K562 (cell line): ENCODE measurements at regions not wholly inside any gene's neighbourhood (a gene's known extent, or its start where the extent isn't known, plus 50 kb on each side); places are given as distances from the start of the nearest gene placed in this dataset.

Source experiments
- ATAC-seq: fragments of 200-7000 bp; cut with Tn5 transposase; 3 replicates; pipeline ENCODE4 v1.9.1; 2020; ENCODE audit warnings: moderate library complexity
- BruUV-seq: library from RNA; stranded (reverse); fragments of 400-500 nt; replicated peaks from 2 replicates; lab custom pipeline; 2021; lab: Mats Ljungman, UMichigan
- CTCF ChIA-PET: fragments of 300-600 bp; formaldehyde crosslinking; extraction: SDS; loops from one replicate; lab custom pipeline; 2021; ENCODE audit warnings: low intra/inter-chr PET ratio; lab: Yijun Ruan, JAX
- POLR2A ChIA-PET: fragments of 300-600, 350-650 bp; sonication (Branson Sonifier 250); formaldehyde crosslinking; extraction: SDS; loops from one replicate; lab custom pipeline; 2021; ENCODE audit warnings: antibody characterized with exemption, inconsistent platforms; lab: Yijun Ruan, JAX
- DNase-seq, 4 experiments: peaks; one replicate each; pipeline versions ENCODE4 v3.0.0 to v3.0.0-alpha.2; 2011 to 2018; ENCODE audit warnings: low spot score in 3 of 4, mixed read lengths in 3 of 4; ENCODE audit errors: extremely low read depth in 1 of 4
- FAIRE-seq: peaks from 2 replicates; lab custom pipeline; 2011; peaks lifted over from hg19 to GRCh38; lab: Jason Lieb, UNC
- H2AFZ ChIP-seq: 2 replicates; pipeline ENCODE4 v1.6.0; 2011; ENCODE audit warnings: low read depth, low read length, control low read depth, inconsistent platforms
- H3K27ac ChIP-seq: fragments of 200-600 bp; 3 replicates; pipeline ENCODE4 v1.8.0; 2011; ENCODE audit warnings: low read depth, mild to moderate bottlenecking, control low read depth, inconsistent platforms, low read length, moderate library complexity, mixed read lengths; ENCODE audit errors: extremely low read depth
- H3K27me3 ChIP-seq, 2 experiments: fragments of 300-600 bp in 1 of 2; 2 replicates in 1 of 2; 3 replicates in 1 of 2; pipeline versions ENCODE4 v1.6.0 to v1.8.0; 2011; ENCODE audit warnings: inconsistent platforms in 2 of 2, low read length in 2 of 2, mild to moderate bottlenecking in 1 of 2, mixed read lengths in 1 of 2, moderate library complexity in 1 of 2; ENCODE audit not compliant: control insufficient read depth in 2 of 2, insufficient read depth in 2 of 2
- H3K36me3 ChIP-seq: fragments of 300-600 bp; 3 replicates; pipeline ENCODE4 v1.8.0; 2011; ENCODE audit warnings: mild to moderate bottlenecking, low read length, inconsistent platforms; ENCODE audit not compliant: control insufficient read depth, insufficient read depth
- H3K4me1 ChIP-seq, 2 experiments: fragments of 200-600 bp in 1 of 2; replicated peaks in 1 of 2; 2 replicates in 1 of 2; 3 replicates in 1 of 2; pipeline versions ENCODE4 v1.5.1 to v1.8.0; 2011; ENCODE audit warnings: inconsistent platforms in 2 of 2, low read length in 2 of 2, mild to moderate bottlenecking in 1 of 2, mixed read lengths in 1 of 2, moderate library complexity in 1 of 2; ENCODE audit not compliant: control insufficient read depth in 2 of 2, insufficient read depth in 2 of 2
- H3K4me2 ChIP-seq: 2 replicates; pipeline ENCODE4 v1.6.1; 2011; ENCODE audit warnings: low read length, control low read depth, inconsistent platforms, mixed read lengths; ENCODE audit not compliant: insufficient read depth
- H3K4me3 ChIP-seq: fragments of 200-600 bp; sonication (generic), shearing (Covaris generic); 2 replicates; pipeline ENCODE4 v1.5.1; 2016; ENCODE audit warnings: control low read depth, inconsistent platforms
- H3K79me2 ChIP-seq: fragments of 200-600 bp; 3 replicates; pipeline ENCODE4 v1.8.0; 2011; ENCODE audit warnings: low read length, inconsistent platforms; ENCODE audit not compliant: control insufficient read depth, insufficient read depth
- H3K9ac ChIP-seq, 2 experiments: 2 replicates each; pipeline versions ENCODE4 v1.6.0 to v1.6.1; 2011; ENCODE audit warnings: low read depth in 2 of 2, low read length in 2 of 2, control low read depth in 1 of 2, inconsistent platforms in 1 of 2, mild to moderate bottlenecking in 1 of 2, mixed read lengths in 1 of 2; ENCODE audit not compliant: insufficient read depth in 1 of 2
- H3K9me1 ChIP-seq: one replicate; pipeline ENCODE4 v1.6.0; 2011; ENCODE audit warnings: inconsistent platforms, mild to moderate bottlenecking, low read length, moderate library complexity; ENCODE audit not compliant: control insufficient read depth, insufficient read depth
- H3K9me3 ChIP-seq: replicated peaks from 2 replicates; pipeline ENCODE4 v1.5.1; 2011; ENCODE audit warnings: low read depth, low read length, inconsistent platforms; ENCODE audit not compliant: control insufficient read depth, insufficient read depth
- H4K20me1 ChIP-seq: replicated peaks from 2 replicates; pipeline ENCODE4 v1.6.1; 2011; ENCODE audit warnings: low read length, inconsistent platforms, mixed read lengths; ENCODE audit not compliant: control insufficient read depth, insufficient read depth
- MYC ChIP-seq, 2 experiments: fragments of 250-450 bp in 1 of 2; sonication (Bioruptor Pico) in 1 of 2; IDR thresholded peaks; 2 replicates each; pipeline versions ENCODE4 v1.5.1 to v1.6.1; 2012 to 2021; ENCODE audit warnings: low read depth in 2 of 2, borderline replicate concordance in 1 of 2, improper control_type of control experiment in 1 of 2, low read length in 1 of 2, mild to moderate bottlenecking in 1 of 2, moderate library complexity in 1 of 2
- SMAD2 ChIP-seq: fragments of 150-350 bp; IDR thresholded peaks from 2 replicates; pipeline ENCODE4 v1.6.1; 2014; ENCODE audit warnings: low read depth, mild to moderate bottlenecking, low read length
- TEAD1 ChIP-seq, 2 experiments: fragments of 450-650 bp in 1 of 2; sonication (generic) in 1 of 2; formaldehyde crosslinking; IDR thresholded peaks; 2 replicates each; pipeline versions ENCODE4 v1.4.0 to v1.8.0; 2020 to 2022; ENCODE audit warnings: mild to moderate bottlenecking in 2 of 2, missing genetic modification reagents in 1 of 2
- ZNF589 ChIP-seq: fragments of 200-800 bp; sonication (Bioruptor generic); IDR thresholded peaks from 2 replicates; pipeline ENCODE4 v1.6.1; 2016; ENCODE audit warnings: low read depth, missing genetic modification characterization, missing compliant biosample characterization
- WGBS: fragments of 100-300 bp; shearing (Covaris generic); methylation state at CpG from one replicate; pipeline ENCODE4 v1.1.6; 2016; ENCODE audit warnings: low coverage, mixed read lengths; ENCODE audit not compliant: insufficient coverage; ENCODE audit errors: missing lambda C conversion rate; 5-methylcytosine and 5-hydroxymethylcytosine counted together
- in situ Hi-C: fragments of 300-500 bp; cut with MboI; formaldehyde crosslinking; loops from 4 replicates; pipeline ENCODE4 v1.15.0; 2018; ENCODE audit warnings: inconsistent platforms, mixed read lengths
- intact Hi-C: fragments of 100-400 bp; cut with micrococcal nuclease; formaldehyde crosslinking; loops from 2 replicates; pipeline ENCODE4 v1.14.2; 2022
- TF ChIP-seq, protein P1 (sequence below): sonication (generic); formaldehyde crosslinking; IDR thresholded peaks from 2 replicates; pipeline ENCODE4 v1.8.0; 2023; ENCODE audit warnings: mild to moderate bottlenecking, missing genetic modification reagents
- TF ChIP-seq, protein P2 (sequence below): fragments of 250-450 bp; sonication (Bioruptor Pico); IDR thresholded peaks from 2 replicates; pipeline ENCODE4 v1.4.0; 2020
- TF ChIP-seq, protein P3 (sequence below): sonication (generic); formaldehyde crosslinking; IDR thresholded peaks from 2 replicates; pipeline ENCODE4 v1.8.0; 2022; ENCODE audit warnings: missing genetic modification reagents, mild to moderate bottlenecking, moderate library complexity, borderline replicate concordance
- TF ChIP-seq, protein P4 (sequence below): sonication (generic); formaldehyde crosslinking; IDR thresholded peaks from 2 replicates; pipeline ENCODE4 v1.8.1; 2022; ENCODE audit warnings: missing genetic modification reagents

DNA sequence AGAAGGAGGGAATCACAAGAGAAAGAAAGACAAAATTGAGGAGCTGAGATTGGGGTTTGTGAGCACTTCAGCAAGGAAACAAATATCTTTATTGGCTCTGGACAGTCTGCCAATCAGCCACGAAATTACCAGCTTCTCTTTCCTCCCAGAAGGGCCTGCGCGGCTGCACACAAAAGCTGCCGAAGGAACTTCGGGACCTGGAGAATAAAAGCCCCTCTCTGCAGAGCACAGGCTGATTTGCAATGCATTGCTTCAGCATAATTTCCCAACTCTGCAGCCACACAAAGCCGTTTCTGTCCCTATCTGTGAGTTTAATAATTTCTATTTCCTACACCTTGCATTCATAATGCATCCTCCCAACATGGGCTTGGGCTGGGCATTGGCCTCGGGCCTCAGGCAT is 522.6 kb downstream of the BUD13 start:
- peaks cover 0 to 5% of the 10 kb centered on the region in 2 experiments; a peak in 1 of 5 replicates for H3K27me3 ChIP-seq
- no peaks in the 10 kb centered on the region for H4K20me1 ChIP-seq
- intact Hi-C loops: no loop called here
- in situ Hi-C loops: no loop called here
- H3K79me2 ChIP-seq: no peaks in the 10 kb centered on the region
- H2AFZ ChIP-seq: no peak overlapping the region
- no peaks in the 10 kb centered on the region for H3K9me1 ChIP-seq
- ATAC-seq (no peak), DNase-seq (no peak)
- H3K27ac ChIP-seq: no peak overlapping the region
- H3K36me3 ChIP-seq: no peaks in the 10 kb centered on the region
- H3K4me3 ChIP-seq: no peak overlapping the region
- ChIA-PET CTCF (no interaction called here), POLR2A (no interaction called here)
- H3K4me1 ChIP-seq: no peaks in the 10 kb centered on the region
- H3K9me3 ChIP-seq: no peaks in the 10 kb centered on the region
- BruUV-seq: no TSS peak
- H3K4me2 ChIP-seq: no peak overlapping the region
- no peak overlapping the region for H3K9ac ChIP-seq
- TF ChIP-seq, protein P1, sequence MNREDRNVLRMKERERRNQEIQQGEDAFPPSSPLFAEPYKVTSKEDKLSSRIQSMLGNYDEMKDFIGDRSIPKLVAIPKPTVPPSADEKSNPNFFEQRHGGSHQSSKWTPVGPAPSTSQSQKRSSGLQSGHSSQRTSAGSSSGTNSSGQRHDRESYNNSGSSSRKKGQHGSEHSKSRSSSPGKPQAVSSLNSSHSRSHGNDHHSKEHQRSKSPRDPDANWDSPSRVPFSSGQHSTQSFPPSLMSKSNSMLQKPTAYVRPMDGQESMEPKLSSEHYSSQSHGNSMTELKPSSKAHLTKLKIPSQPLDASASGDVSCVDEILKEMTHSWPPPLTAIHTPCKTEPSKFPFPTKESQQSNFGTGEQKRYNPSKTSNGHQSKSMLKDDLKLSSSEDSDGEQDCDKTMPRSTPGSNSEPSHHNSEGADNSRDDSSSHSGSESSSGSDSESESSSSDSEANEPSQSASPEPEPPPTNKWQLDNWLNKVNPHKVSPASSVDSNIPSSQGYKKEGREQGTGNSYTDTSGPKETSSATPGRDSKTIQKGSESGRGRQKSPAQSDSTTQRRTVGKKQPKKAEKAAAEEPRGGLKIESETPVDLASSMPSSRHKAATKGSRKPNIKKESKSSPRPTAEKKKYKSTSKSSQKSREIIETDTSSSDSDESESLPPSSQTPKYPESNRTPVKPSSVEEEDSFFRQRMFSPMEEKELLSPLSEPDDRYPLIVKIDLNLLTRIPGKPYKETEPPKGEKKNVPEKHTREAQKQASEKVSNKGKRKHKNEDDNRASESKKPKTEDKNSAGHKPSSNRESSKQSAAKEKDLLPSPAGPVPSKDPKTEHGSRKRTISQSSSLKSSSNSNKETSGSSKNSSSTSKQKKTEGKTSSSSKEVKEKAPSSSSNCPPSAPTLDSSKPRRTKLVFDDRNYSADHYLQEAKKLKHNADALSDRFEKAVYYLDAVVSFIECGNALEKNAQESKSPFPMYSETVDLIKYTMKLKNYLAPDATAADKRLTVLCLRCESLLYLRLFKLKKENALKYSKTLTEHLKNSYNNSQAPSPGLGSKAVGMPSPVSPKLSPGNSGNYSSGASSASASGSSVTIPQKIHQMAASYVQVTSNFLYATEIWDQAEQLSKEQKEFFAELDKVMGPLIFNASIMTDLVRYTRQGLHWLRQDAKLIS (CRISPR knock-in tag): no peak
- TF ChIP-seq ZNF589 (CRISPR knock-in tag) (no peak), MYC (IDR thresholded peaks at IDR 0.05; ENCODE audit: low read depth, low read length) (no peak), MYC (CRISPR knock-in tag; IDR thresholded peaks at IDR 0.05; ENCODE audit: borderline replicate concordance, low read depth) (no peak), TEAD1 (CRISPR knock-in tag; IDR thresholded peaks at IDR 0.05) (no peak), SMAD2 (no peak)
- TF ChIP-seq, protein P2, sequence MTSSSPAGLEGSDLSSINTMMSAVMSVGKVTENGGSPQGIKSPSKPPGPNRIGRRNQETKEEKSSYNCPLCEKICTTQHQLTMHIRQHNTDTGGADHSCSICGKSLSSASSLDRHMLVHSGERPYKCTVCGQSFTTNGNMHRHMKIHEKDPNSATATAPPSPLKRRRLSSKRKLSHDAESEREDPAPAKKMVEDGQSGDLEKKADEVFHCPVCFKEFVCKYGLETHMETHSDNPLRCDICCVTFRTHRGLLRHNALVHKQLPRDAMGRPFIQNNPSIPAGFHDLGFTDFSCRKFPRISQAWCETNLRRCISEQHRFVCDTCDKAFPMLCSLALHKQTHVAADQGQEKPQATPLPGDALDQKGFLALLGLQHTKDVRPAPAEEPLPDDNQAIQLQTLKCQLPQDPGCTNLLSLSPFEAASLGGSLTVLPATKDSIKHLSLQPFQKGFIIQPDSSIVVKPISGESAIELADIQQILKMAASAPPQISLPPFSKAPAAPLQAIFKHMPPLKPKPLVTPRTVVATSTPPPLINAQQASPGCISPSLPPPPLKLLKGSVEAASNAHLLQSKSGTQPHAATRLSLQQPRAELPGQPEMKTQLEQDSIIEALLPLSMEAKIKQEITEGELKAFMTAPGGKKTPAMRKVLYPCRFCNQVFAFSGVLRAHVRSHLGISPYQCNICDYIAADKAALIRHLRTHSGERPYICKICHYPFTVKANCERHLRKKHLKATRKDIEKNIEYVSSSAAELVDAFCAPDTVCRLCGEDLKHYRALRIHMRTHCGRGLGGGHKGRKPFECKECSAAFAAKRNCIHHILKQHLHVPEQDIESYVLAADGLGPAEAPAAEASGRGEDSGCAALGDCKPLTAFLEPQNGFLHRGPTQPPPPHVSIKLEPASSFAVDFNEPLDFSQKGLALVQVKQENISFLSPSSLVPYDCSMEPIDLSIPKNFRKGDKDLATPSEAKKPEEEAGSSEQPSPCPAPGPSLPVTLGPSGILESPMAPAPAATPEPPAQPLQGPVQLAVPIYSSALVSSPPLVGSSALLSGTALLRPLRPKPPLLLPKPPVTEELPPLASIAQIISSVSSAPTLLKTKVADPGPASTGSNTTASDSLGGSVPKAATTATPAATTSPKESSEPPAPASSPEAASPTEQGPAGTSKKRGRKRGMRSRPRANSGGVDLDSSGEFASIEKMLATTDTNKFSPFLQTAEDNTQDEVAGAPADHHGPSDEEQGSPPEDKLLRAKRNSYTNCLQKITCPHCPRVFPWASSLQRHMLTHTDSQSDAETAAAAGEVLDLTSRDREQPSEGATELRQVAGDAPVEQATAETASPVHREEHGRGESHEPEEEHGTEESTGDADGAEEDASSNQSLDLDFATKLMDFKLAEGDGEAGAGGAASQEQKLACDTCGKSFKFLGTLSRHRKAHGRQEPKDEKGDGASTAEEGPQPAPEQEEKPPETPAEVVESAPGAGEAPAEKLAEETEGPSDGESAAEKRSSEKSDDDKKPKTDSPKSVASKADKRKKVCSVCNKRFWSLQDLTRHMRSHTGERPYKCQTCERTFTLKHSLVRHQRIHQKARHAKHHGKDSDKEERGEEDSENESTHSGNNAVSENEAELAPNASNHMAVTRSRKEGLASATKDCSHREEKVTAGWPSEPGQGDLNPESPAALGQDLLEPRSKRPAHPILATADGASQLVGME (CRISPR knock-in tag): no peak
- TF ChIP-seq, protein P3, sequence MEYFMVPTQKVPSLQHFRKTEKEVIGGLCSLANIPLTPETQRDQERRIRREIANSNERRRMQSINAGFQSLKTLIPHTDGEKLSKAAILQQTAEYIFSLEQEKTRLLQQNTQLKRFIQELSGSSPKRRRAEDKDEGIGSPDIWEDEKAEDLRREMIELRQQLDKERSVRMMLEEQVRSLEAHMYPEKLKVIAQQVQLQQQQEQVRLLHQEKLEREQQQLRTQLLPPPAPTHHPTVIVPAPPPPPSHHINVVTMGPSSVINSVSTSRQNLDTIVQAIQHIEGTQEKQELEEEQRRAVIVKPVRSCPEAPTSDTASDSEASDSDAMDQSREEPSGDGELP (CRISPR knock-in tag): no peak
- TF ChIP-seq, protein P4, sequence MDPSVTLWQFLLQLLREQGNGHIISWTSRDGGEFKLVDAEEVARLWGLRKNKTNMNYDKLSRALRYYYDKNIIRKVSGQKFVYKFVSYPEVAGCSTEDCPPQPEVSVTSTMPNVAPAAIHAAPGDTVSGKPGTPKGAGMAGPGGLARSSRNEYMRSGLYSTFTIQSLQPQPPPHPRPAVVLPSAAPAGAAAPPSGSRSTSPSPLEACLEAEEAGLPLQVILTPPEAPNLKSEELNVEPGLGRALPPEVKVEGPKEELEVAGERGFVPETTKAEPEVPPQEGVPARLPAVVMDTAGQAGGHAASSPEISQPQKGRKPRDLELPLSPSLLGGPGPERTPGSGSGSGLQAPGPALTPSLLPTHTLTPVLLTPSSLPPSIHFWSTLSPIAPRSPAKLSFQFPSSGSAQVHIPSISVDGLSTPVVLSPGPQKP (CRISPR knock-in tag): no peak
- TF ChIP-seq, all 486 proteins: peak for 0
- 1% methylated on average over 7 of the region's 7 CpGs for WGBS
- FAIRE-seq: no peak
